H1 (cell line): ENCODE measurements at regions not wholly inside any gene's neighbourhood (a gene's known extent, or its start where the extent isn't known, plus 50 kb on each side); places are given as distances from the start of the nearest gene placed in this dataset.

Experiments
- CTCF ChIA-PET: fragments of 300-600 bp; sonication (Branson Sonifier 250); formaldehyde crosslinking; loops from one replicate; lab custom pipeline; 2021; ENCODE audit not compliant: partially characterized antibody; lab: Charles Lee
- POLR2A ChIA-PET: fragments of 300-600 bp; sonication (Branson Sonifier 250); formaldehyde crosslinking; loops from one replicate; lab custom pipeline; 2021; ENCODE audit warnings: inconsistent platforms; ENCODE audit not compliant: partially characterized antibody; lab: Charles Lee
- DNase-seq, 2 experiments: peaks; one replicate each; pipeline versions ENCODE4 v3.0.0 to v3.0.0-alpha.2; 2010 to 2022; ENCODE audit warnings: low spot score in 2 of 2, low read depth in 1 of 2, mixed read lengths in 1 of 2
- FAIRE-seq: peaks from 2 replicates; lab custom pipeline; 2011; peaks lifted over from hg19 to GRCh38; lab: Jason Lieb, UNC
- H2AFZ ChIP-seq: 2 replicates; pipeline ENCODE4 v1.8.1; 2012; ENCODE audit warnings: low read length, inconsistent platforms
- H2AK5ac ChIP-seq: 2 replicates; pipeline ENCODE4 v1.6.1; 2013; ENCODE audit warnings: low read depth, low read length
- H2BK120ac ChIP-seq: replicated peaks from 2 replicates; pipeline ENCODE3; 2013; ENCODE audit warnings: low read depth, low read length, inconsistent platforms
- H2BK12ac ChIP-seq: 2 replicates; pipeline ENCODE4 v1.6.1; 2013; ENCODE audit warnings: low read depth, low read length
- H2BK15ac ChIP-seq: 2 replicates; pipeline ENCODE4 v1.6.1; 2013; ENCODE audit warnings: low read length
- H2BK20ac ChIP-seq: 2 replicates; pipeline ENCODE4 v1.6.1; 2013; ENCODE audit warnings: low read length
- H2BK5ac ChIP-seq: 2 replicates; pipeline ENCODE4 v1.6.1; 2013; ENCODE audit warnings: low read depth, low read length
- H3K14ac ChIP-seq: 2 replicates; pipeline ENCODE4 v1.6.1; 2013; ENCODE audit warnings: inconsistent platforms; ENCODE audit not compliant: insufficient read length
- H3K18ac ChIP-seq: 2 replicates; pipeline ENCODE4 v1.6.1; 2013; ENCODE audit warnings: low read length; ENCODE audit errors: extremely low read depth
- H3K23ac ChIP-seq: 2 replicates; pipeline ENCODE4 v1.6.1; 2013; ENCODE audit warnings: inconsistent platforms; ENCODE audit not compliant: insufficient read length
- H3K23me2 ChIP-seq: 2 replicates; pipeline ENCODE4 v1.6.1; 2013; ENCODE audit warnings: low read depth, low read length
- H3K27ac ChIP-seq: 2 replicates; pipeline ENCODE4 v1.6.1; 2011; ENCODE audit warnings: low read depth, low read length, inconsistent platforms
- H3K27me3 ChIP-seq, 4 experiments: replicated peaks in 1 of 4; 1 replicate in 1 of 4; 2 replicates in 3 of 4; pipeline versions ENCODE4 v1.6.1 to v1.8.1; 2011 to 2013; ENCODE audit warnings: low read length in 3 of 4, mild to moderate bottlenecking in 3 of 4, inconsistent platforms in 2 of 4, mixed read lengths in 2 of 4, moderate library complexity in 1 of 4; ENCODE audit not compliant: control insufficient read depth in 3 of 4, insufficient read depth in 3 of 4; ENCODE audit errors: extremely low read depth in 1 of 4
- H3K36me3 ChIP-seq, 4 experiments: 2 replicates each; pipeline versions ENCODE4 v1.6.1 to v1.8.1; 2011 to 2013; ENCODE audit warnings: mild to moderate bottlenecking in 4 of 4, low read length in 3 of 4, moderate library complexity in 2 of 4, control low read depth in 1 of 4, inconsistent platforms in 1 of 4; ENCODE audit not compliant: insufficient read depth in 4 of 4, control insufficient read depth in 2 of 4
- H3K4ac ChIP-seq: replicated peaks from 2 replicates; pipeline ENCODE3; 2013; ENCODE audit warnings: low read length, low read depth, mixed read lengths, inconsistent platforms; ENCODE audit not compliant: insufficient read length
- H3K4me1 ChIP-seq, 4 experiments: replicated peaks in 1 of 4; 1 replicate in 1 of 4; 2 replicates in 3 of 4; pipeline versions ENCODE4 v1.6.1 to v1.8.1; 2011 to 2013; ENCODE audit warnings: low read length in 3 of 4, inconsistent platforms in 2 of 4, mixed read lengths in 1 of 4; ENCODE audit not compliant: insufficient read depth in 4 of 4, control insufficient read depth in 3 of 4
- H3K4me2 ChIP-seq, 2 experiments: 2 replicates each; pipeline versions ENCODE4 v1.6.1 to v1.8.1; 2011 to 2013; ENCODE audit warnings: low read depth in 2 of 2, low read length in 2 of 2, control low read depth in 1 of 2, inconsistent platforms in 1 of 2, mild to moderate bottlenecking in 1 of 2; ENCODE audit not compliant: insufficient read depth in 1 of 2
- H3K4me3 ChIP-seq, 4 experiments: fragments of 200-600, 300-600 bp in 1 of 4; sonication (generic), shearing (Covaris generic), sonication (Bioruptor Twin) in 1 of 4; 2 replicates each; pipeline versions ENCODE4 v1.5.1 to v1.8.1; 2011 to 2016; ENCODE audit warnings: low read length in 4 of 4, low read depth in 3 of 4, control low read depth in 2 of 4, inconsistent platforms in 2 of 4, mild to moderate bottlenecking in 2 of 4, mixed read lengths in 1 of 4, moderate library complexity in 1 of 4; ENCODE audit not compliant: insufficient read depth in 2 of 4; ENCODE audit errors: extremely low read depth in 1 of 4
- H3K56ac ChIP-seq: replicated peaks from 2 replicates; pipeline ENCODE3; 2013; ENCODE audit warnings: low read depth, mild to moderate bottlenecking, mixed read lengths, low read length, inconsistent platforms; ENCODE audit not compliant: insufficient read length
- H3K79me1 ChIP-seq: 2 replicates; pipeline ENCODE4 v1.6.1; 2013; ENCODE audit warnings: low read depth, low read length, control low read depth
- H3K79me2 ChIP-seq, 2 experiments: 2 replicates each; pipeline versions ENCODE4 v1.6.1 to v1.8.1; 2012 to 2013; ENCODE audit warnings: low read length in 2 of 2, mild to moderate bottlenecking in 2 of 2, inconsistent platforms in 1 of 2; ENCODE audit not compliant: insufficient read depth in 2 of 2, control insufficient read depth in 1 of 2
- H3K9ac ChIP-seq, 4 experiments: replicated peaks in 1 of 4; 1 replicate in 1 of 4; 2 replicates in 3 of 4; pipeline versions ENCODE4 v1.6.1 to v1.8.1; 2011 to 2013; ENCODE audit warnings: low read depth in 3 of 4, low read length in 3 of 4, control low read depth in 2 of 4, mild to moderate bottlenecking in 2 of 4, moderate library complexity in 2 of 4, inconsistent platforms in 1 of 4; ENCODE audit errors: extremely low read depth in 1 of 4
- H3K9me3 ChIP-seq, 2 experiments: 2 replicates each; pipeline versions ENCODE4 v1.6.1 to v1.8.1; 2012 to 2013; ENCODE audit warnings: mild to moderate bottlenecking in 2 of 2, moderate library complexity in 2 of 2, control low read depth in 1 of 2, inconsistent platforms in 1 of 2, low read depth in 1 of 2, low read length in 1 of 2, mixed read lengths in 1 of 2; ENCODE audit not compliant: insufficient read depth in 2 of 2
- H4K20me1 ChIP-seq, 2 experiments: replicated peaks in 1 of 2; 2 replicates each; pipeline versions ENCODE3 to v1.8.1; 2011 to 2013; ENCODE audit warnings: inconsistent platforms in 2 of 2, low read length in 2 of 2, mild to moderate bottlenecking in 1 of 2; ENCODE audit not compliant: insufficient read depth in 2 of 2, control insufficient read depth in 1 of 2
- H4K5ac ChIP-seq: 2 replicates; pipeline ENCODE4 v1.6.1; 2013; ENCODE audit warnings: low read length, low read depth, mixed read lengths, inconsistent platforms; ENCODE audit not compliant: insufficient read length
- H4K8ac ChIP-seq: 2 replicates; pipeline ENCODE4 v1.8.0; 2013; ENCODE audit warnings: mild to moderate bottlenecking, moderate library complexity, low read length, inconsistent platforms; ENCODE audit not compliant: insufficient read depth; ENCODE audit errors: extremely low read depth
- H4K91ac ChIP-seq: replicated peaks from 2 replicates; pipeline ENCODE3; 2013; ENCODE audit warnings: low read length, mixed read lengths, inconsistent platforms; ENCODE audit not compliant: insufficient read length
- BCL11A ChIP-seq, 2 experiments: IDR thresholded peaks; one replicate each; pipeline ENCODE4 v1.6.1; 2011; ENCODE audit warnings: low read depth in 2 of 2, low read length in 2 of 2, mild to moderate bottlenecking in 2 of 2
- CBX5 ChIP-seq: fragments of 300-800, 300-1000 bp; sonication (generic); IDR thresholded peaks from 2 replicates; pipeline ENCODE4 v1.7.1; 2016; ENCODE audit warnings: antibody characterized with exemption, low read length, low read depth
- CREB1 ChIP-seq: IDR thresholded peaks from 2 replicates; pipeline ENCODE4 v1.6.1; 2012; ENCODE audit warnings: inconsistent platforms
- EGR1 ChIP-seq: IDR thresholded peaks from 2 replicates; pipeline ENCODE4 v1.6.1; 2011; ENCODE audit warnings: low read depth, low read length, borderline replicate concordance
- EZH2 ChIP-seq: fragments of 200-600 bp; sonication (generic); IDR thresholded peaks from 2 replicates; pipeline ENCODE4 v1.7.1; 2012; ENCODE audit warnings: low read depth, mild to moderate bottlenecking, moderate library complexity, low read length, inconsistent platforms; ENCODE audit not compliant: severe bottlenecking
- HDAC6 ChIP-seq: IDR thresholded peaks from one replicate; pipeline ENCODE4 v1.7.1; 2012; ENCODE audit warnings: low read depth, mild to moderate bottlenecking, inconsistent platforms, low read length, moderate library complexity
- RNF2 ChIP-seq: fragments of 200-900, 300-1000 bp; sonication (generic); IDR thresholded peaks from 2 replicates; pipeline ENCODE4 v1.7.1; 2016; ENCODE audit warnings: borderline replicate concordance, low read depth, mild to moderate bottlenecking, antibody characterized with exemption, low read length; ENCODE audit not compliant: poor library complexity, severe bottlenecking; ENCODE audit errors: missing control alignments
- SIRT6 ChIP-seq: IDR thresholded peaks from one replicate; pipeline ENCODE4 v1.7.1; 2012; ENCODE audit warnings: low read length, inconsistent platforms
- SP4 ChIP-seq: IDR thresholded peaks from 2 replicates; pipeline ENCODE4 v1.6.1; 2012; ENCODE audit warnings: low read length, inconsistent platforms
- YY1 ChIP-seq: IDR thresholded peaks from 2 replicates; pipeline ENCODE4 v1.6.1; 2011; ENCODE audit warnings: low read depth, mild to moderate bottlenecking, low read length
- WGBS, 2 experiments: shearing (Covaris generic) in 1 of 2; methylation state at CpG; one replicate each; pipeline versions ENCODE4 v1.1.6 to v1.1.7; 2013 to 2015; ENCODE audit warnings: low lambda C conversion rate in 2 of 2, mixed read lengths in 2 of 2, inconsistent platforms in 1 of 2, low coverage in 1 of 2, missing lambda C conversion rate in 1 of 2; ENCODE audit not compliant: insufficient replicate concordance in 2 of 2, insufficient coverage in 1 of 2, insufficient read length in 1 of 2; ENCODE audit errors: extremely low coverage in 1 of 2, missing lambda C conversion rate in 1 of 2; 5-methylcytosine and 5-hydroxymethylcytosine counted together
- TF ChIP-seq, protein P1 (sequence below), 3 experiments: IDR thresholded peaks; 1 replicate in 2 of 3; 2 replicates in 1 of 3; pipeline versions ENCODE4 v1.5.1 to v1.6.1; 2011; ENCODE audit warnings: low read length in 3 of 3, mild to moderate bottlenecking in 3 of 3, inconsistent platforms in 2 of 3, low read depth in 1 of 3, moderate library complexity in 1 of 3; ENCODE audit not compliant: insufficient read depth in 1 of 3; ENCODE audit errors: control extremely low read depth in 1 of 3
- TF ChIP-seq, protein P2 (sequence below): IDR thresholded peaks from 2 replicates; pipeline ENCODE4 v1.6.1; 2012; ENCODE audit warnings: inconsistent platforms

DNA sequence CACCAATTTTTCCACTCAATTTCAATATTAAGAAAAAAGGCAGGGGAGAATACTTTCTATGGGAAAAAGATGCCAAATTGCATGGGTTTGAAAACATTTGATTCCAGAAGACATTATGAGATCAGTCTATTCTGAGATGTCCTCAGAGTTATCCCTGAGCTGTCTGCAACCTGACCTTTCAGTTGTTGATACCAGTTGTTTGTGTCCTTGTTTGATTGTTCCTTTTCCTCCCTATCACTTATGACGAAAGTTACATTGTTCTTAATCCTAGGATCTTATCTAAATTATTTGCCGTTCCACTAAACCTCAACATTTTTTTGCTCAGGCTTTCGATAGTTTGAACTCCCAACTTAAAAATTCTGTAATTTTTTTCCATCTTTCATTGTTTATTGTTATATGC lies 336.3 kb upstream of the NOVA1 start:
- ChIA-PET POLR2A (no interaction called here), CTCF (no interaction called here)
- no peak overlapping the region for H3K4me3 ChIP-seq
- no peak overlapping the region for H2BK20ac ChIP-seq
- H3K18ac ChIP-seq = no peak overlapping the region
- no peak overlapping the region for H3K27ac ChIP-seq
- no peaks in the 10 kb centered on the region for H3K23me2 ChIP-seq
- no peak overlapping the region for H4K5ac ChIP-seq
- no peak overlapping the region for H2BK15ac ChIP-seq
- H2BK120ac ChIP-seq = no peak overlapping the region
- H2BK5ac ChIP-seq = no peak overlapping the region
- peaks cover 12% of the 10 kb centered on the region in 2 experiments; a peak in 3 of 4 replicates for H3K9me3 ChIP-seq
- H3K36me3 ChIP-seq = peaks cover 0 to 4% (median 0%) of the 10 kb centered on the region in 4 experiments; a peak in 1 of 8 replicates
- no peak for FAIRE-seq
- WGBS, 2 experiments = 84% methylated on average over 3 of the region's 3 CpGs; no CpG with 5 or more reads in 1 of the 2 experiments
- no peak overlapping the region for H3K23ac ChIP-seq
- no peak overlapping the region for H3K4me2 ChIP-seq
- no peaks in the 10 kb centered on the region for H3K79me2 ChIP-seq
- H3K4me1 ChIP-seq = no peaks in the 10 kb centered on the region
- DNase-seq = no peak
- H2AFZ ChIP-seq = no peak overlapping the region
- no peaks in the 10 kb centered on the region for H4K20me1 ChIP-seq
- H3K79me1 ChIP-seq = no peaks in the 10 kb centered on the region
- no peak overlapping the region for H2BK12ac ChIP-seq
- H3K14ac ChIP-seq = no peak overlapping the region
- H4K8ac ChIP-seq = no peak overlapping the region
- H2AK5ac ChIP-seq = no peak overlapping the region
- H3K4ac ChIP-seq = no peak overlapping the region
- no peak overlapping the region for H3K56ac ChIP-seq
- H3K9ac ChIP-seq = no peak overlapping the region
- H4K91ac ChIP-seq = no peak overlapping the region
- H3K27me3 ChIP-seq = no peaks in the 10 kb centered on the region
- TF ChIP-seq SP4 (no peak), BCL11A (IDR thresholded peaks at IDR 0.05; ENCODE audit: low read depth in 2 of 2, low read length in 2 of 2) (no peak), YY1 (no peak), RNF2 (no peak), CBX5 (no peak), CREB1 (no peak), HDAC6 (no peak), SIRT6 (no peak), EZH2 (no peak), EGR1 (no peak)
- TF ChIP-seq, protein P1, sequence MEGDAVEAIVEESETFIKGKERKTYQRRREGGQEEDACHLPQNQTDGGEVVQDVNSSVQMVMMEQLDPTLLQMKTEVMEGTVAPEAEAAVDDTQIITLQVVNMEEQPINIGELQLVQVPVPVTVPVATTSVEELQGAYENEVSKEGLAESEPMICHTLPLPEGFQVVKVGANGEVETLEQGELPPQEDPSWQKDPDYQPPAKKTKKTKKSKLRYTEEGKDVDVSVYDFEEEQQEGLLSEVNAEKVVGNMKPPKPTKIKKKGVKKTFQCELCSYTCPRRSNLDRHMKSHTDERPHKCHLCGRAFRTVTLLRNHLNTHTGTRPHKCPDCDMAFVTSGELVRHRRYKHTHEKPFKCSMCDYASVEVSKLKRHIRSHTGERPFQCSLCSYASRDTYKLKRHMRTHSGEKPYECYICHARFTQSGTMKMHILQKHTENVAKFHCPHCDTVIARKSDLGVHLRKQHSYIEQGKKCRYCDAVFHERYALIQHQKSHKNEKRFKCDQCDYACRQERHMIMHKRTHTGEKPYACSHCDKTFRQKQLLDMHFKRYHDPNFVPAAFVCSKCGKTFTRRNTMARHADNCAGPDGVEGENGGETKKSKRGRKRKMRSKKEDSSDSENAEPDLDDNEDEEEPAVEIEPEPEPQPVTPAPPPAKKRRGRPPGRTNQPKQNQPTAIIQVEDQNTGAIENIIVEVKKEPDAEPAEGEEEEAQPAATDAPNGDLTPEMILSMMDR (IDR thresholded peaks at IDR 0.05; ENCODE audit: control extremely low read depth in 1 of 3, insufficient read depth in 1 of 3, low read depth in 1 of 3, low read length in 3 of 3) = no peak
- TF ChIP-seq, protein P2, sequence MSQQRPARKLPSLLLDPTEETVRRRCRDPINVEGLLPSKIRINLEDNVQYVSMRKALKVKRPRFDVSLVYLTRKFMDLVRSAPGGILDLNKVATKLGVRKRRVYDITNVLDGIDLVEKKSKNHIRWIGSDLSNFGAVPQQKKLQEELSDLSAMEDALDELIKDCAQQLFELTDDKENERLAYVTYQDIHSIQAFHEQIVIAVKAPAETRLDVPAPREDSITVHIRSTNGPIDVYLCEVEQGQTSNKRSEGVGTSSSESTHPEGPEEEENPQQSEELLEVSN = no peak
